HG02981 (cell line): ENCODE measurements at regions not wholly inside any gene's neighbourhood (a gene's known extent, or its start where the extent isn't known, plus 50 kb on each side); places are given as distances from the start of the nearest gene placed in this dataset.
"Not testable (repeated sequence)": the region's sequence is repeated elsewhere in the genome, so short reads cannot be mapped to it uniquely, and the experiment has no call there.

Experiments used
- ATAC-seq: cut with Tn5 transposase; IDR thresholded peaks from one replicate; pipeline ENCODE4 v1.9.1; 2021; ENCODE audit warnings: mild to moderate bottlenecking, moderate library complexity; ENCODE audit not compliant: unreplicated experiment

GRCh38 chr3:145307272-145307671 is 853.7 kb downstream of the PLOD2 start:
- no peak for ATAC-seq

DNA sequence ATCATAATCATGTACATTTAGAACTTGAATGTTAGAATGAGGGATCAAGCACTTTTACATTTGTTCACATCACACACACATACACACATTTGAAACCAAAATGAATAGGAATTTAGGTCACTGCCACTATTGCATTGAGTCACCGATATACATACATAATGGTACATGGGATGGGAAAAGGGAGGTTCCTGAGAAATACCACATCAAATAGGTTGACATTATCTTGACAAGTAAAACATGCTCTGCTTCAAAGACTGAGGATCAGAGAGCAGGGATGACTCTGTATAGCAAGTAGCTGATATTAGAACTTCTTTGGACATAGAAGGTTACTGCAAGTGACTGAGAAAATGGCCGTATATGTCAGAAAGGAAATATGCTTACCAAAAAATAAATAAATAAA is 847.2 kb downstream of the PLOD2 start:
- ATAC-seq = no peak

DNA sequence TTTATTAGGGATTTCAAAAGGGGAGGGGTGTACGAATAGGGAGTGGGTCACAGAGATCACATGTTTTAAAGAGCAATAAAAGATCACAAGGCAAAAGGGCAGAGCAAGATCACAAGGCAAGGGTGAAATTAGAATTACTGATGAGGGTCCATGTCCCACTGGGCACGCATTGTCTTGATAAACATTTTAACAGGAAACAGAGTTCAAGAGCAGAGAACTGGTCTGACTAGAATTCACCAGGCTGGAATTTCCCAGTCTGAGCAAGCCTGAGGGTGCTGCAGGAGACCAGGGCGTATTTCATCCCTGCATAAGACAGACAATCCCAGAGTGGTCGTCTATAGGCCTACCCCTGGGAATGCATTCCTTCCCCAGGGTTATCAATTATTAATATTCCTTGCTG is 844.7 kb downstream of the PLOD2 start:
- ATAC-seq = not testable (repeated sequence)

GRCh38 chr3:145326666-145327065 is 834.3 kb downstream of the PLOD2 start:
- ATAC-seq = peak; percentile 53

GRCh38 chr3:145333427-145333826 is 827.6 kb downstream of the PLOD2 start:
- not testable (repeated sequence) for ATAC-seq

- no peak for ATAC-seq
These were observed 827.1 kb downstream of the PLOD2 start for GRCh38 chr3:145333931-145334330.

DNA sequence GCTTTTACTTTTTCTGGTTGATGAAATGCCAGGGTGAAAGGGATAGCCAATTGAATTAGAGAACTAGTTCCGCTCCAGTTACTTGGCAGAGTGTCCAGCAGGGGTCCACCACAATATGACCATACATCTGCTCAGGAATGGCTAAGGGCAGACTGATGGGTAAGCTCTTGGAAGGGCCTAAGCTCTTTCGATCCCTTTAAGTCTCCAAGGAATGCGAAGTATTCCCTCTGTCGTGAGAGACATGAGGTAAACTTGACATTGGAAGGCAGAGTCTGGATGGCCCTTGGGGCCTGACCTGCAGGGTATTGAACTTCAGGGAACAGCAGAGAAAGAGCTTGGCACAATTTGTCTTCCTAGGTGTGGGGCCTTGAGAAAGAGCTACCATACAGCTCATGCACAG is 805.8 kb downstream of the PLOD2 start:
- ATAC-seq = no peak

GRCh38 chr3:145357453-145357852 is 803.5 kb downstream of the PLOD2 start:
- no peak for ATAC-seq

DNA sequence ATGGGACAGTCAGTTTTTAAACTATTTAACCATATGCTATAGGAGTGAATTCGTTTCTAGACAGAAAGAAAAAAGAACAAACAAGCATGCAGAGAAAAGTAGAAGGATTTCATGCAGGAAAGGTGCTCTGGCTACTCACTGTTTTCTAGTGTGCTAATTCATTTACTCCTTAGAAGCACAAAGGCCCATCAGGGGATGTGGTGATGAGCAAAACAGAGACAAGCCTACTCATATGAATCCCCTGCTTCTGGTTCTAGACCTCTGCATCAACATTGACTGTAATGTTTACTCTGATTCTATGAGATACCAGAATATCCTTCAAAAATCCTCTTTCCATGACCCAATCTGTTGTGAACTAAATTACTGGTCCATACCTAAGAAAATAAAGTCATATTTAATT is 801.9 kb downstream of the PLOD2 start:
- ATAC-seq = no peak

- no peak for ATAC-seq
These were observed 792.2 kb downstream of the PLOD2 start for GRCh38 chr3:145368748-145369147.

DNA sequence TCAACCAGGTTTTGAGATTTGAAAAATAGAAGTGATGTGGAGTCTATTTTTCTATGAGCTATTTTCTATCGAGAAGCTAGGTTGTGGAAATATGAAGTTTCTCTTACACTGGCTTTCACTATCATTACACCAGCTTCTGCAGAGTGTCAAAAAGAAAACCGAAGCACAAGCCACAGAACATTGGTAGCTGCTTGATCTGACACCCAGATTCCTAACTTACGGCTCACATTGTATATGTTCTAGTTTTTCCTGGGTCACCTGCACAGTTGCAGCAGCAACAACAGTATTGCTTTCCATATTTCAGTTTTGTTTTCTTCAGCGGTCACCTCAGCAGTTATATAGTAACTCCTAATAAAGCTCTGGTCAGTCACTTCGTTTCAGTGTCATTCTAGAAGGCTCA is 790.1 kb downstream of the PLOD2 start:
- ATAC-seq = no peak

DNA sequence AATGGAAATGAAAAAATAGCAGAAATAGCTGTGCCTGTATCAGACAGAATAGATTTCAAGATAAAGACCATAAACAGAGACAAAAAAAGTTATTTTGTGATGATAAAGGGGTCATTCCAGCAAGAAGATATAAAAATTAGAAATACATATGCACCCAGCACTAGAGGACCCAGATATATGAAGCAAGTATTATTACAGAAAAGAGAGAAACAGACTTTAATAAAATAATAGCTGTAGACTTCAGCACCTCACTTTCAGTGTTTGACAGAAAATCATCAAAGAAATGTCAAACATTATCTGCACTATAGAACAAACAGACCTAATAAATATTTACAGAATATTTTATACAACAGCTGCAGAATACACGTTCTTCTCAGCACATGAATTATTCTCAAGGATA is 783.7 kb downstream of the PLOD2 start:
- no peak for ATAC-seq

- no peak for ATAC-seq
These were observed 777.6 kb downstream of the PLOD2 start for GRCh38 chr3:145383416-145383815.

- no peak for ATAC-seq
These were observed 776.7 kb downstream of the PLOD2 start for GRCh38 chr3:145384307-145384706.

GRCh38 chr3:145387211-145387610 is 773.8 kb downstream of the PLOD2 start:
- ATAC-seq = no peak

- ATAC-seq = no peak
These were observed 765.6 kb downstream of the PLOD2 start for GRCh38 chr3:145395421-145395820.

DNA sequence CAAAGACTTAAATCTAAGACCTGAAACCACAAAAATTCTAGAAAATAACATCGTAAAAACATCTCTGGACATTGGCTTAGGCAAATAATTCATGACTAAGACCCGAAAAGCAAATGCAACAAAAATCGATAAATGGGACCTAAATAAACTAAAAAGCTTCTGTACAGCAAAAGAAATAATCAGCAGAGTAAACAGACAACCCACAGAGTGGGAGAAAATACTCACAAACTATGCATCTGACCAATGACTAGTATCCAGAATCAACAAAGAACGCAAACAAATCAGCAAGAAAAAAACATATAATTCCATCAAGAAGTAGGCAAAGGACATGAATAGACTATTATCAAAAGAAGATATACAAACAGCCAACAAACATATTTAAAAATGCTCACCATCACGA is 749.4 kb downstream of the PLOD2 start:
- ATAC-seq = no peak

DNA sequence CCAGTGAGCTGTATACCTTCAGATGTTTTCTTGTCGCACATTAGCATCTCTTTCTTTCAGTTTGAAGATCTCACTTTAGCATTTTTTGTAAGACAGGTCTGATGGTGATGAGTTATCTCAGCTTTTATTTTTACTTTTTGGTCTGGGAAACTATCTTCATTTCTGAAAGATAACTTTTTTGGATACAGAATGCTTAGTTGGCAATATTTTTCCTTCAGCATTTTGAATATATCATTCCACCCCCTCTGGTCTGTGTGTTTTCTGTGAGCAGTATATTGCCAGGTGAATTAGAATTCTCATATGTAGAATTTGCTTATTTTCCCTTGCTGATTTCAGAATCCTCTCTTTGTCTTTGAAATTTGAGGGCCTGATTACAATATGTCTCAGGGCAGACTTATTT is 743.3 kb downstream of the PLOD2 start:
- no peak for ATAC-seq

DNA sequence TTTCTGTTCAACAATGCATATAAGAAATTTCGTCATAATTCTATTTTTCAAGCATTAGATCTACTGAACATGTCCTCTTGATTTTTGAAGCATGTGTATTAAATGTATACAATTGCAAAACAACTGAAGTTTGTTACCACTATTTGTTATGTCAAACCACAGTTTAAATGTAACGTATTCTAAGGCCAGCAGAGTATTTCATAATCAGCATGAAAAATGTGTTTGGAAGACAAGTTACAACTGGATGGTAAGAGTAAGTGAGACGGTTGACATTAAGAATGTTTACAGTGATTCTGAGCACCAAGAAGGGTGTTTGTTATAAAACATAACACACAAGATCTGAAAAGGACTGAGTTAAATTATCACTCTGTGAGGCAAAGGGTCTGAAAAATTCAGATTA is 738.4 kb downstream of the PLOD2 start:
- ATAC-seq = no peak

- no peak for ATAC-seq
These were observed 733.6 kb downstream of the PLOD2 start for GRCh38 chr3:145427355-145427754.

DNA sequence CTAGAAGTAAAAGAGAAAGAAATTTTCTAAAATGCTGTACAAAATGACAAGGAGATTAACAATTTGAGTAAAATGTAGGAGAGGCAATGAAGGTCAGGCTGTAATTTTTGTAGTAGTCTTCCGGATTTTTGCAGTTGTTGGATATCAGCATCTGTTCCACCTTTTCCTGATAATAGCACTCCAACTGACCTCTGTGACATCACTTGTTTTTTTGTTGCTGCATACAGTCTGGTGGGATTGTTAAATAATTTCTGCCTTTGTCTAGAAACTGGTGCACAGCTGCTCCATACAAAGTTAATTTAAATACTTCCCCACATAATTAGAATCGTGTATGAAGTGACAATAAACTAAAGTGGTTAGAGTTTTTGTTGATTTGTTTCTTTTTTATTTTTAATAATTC is 731.4 kb downstream of the PLOD2 start:
- ATAC-seq = no peak

GRCh38 chr3:145448436-145448835 is 712.5 kb downstream of the PLOD2 start:
- ATAC-seq = no peak

DNA sequence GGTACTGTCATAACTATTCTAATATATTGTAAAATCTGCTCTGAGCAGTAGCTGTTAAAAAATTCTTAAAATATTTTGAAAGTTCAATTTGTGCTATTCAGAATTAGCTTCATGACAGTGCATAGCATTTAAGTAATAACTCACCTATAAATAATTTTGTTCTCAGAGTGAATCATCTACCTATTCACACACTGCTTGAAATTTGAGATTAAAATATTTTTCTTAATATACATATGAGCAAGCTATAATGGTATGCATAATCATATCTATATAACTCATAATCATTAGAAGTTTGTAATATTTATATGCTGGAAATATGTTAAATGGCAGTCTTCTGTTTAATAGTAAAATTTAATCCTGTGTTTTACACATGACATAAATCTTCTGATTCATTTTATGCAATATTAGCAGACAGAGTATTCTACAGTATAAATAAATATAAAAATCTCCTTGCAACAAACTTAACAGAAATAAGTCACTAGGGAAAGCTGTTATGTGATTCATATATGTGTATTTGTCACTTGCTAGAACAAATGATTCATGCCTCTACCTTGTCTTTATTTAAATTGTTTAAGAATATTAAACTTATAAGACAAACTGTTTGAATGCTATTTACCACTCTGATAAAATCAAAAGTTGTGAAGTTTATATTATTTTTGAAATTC is 710.8 kb downstream of the PLOD2 start:
- no peak for ATAC-seq
